ENCODE measurements at regions not wholly inside any gene's neighbourhood (a gene's known extent, or its start where the extent isn't known, plus 50 kb on each side); places are given as distances from the start of the nearest gene placed in this dataset.

- DNase-seq: no peak
- Histone ChIP-seq H3K4me3 (no peak overlapping the region), H3K9me3 (no peaks in the 10 kb centered on the region), H3K4me1 (no peaks in the 10 kb centered on the region), H3K27me3 (peaks cover 0 to 12% (median 0%) of the 10 kb centered on the region in 4 donors), H3K36me3 (no peaks in the 10 kb centered on the region), H3K27ac (no peak overlapping the region)
- intact Hi-C loops (cut with DNase I): no loop called here
- TF ChIP-seq POLR2A (IDR thresholded peaks at IDR 0.05) (no peak), CTCF (IDR thresholded peaks at IDR 0.05) (no peak)
- 48 to 58% methylated on average over 3 of the region's 3 CpGs for WGBS, 2 donors
Observed at GRCh38 chr10:125398270-125398669, 237.9 kb upstream of the CTBP2 start.

DNA sequence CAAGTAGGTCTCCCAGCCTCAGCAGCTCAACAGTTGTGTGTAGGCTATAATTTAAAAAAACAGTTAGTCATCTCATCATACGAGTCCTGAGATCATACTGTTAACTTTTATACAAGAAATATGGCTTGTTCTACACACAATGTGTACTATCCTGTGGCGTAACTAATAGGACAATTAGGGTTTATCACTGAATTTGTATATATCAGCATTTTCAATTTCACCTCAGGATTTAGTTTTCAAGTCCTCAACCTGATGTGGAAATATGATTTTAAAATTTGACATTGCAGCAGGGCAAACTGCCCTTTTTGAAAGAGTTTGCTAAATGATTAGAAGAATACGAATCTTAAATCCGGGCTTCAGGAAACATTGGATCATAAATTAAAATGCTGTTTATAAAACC, 237.2 kb upstream of the CTBP2 start:
- Histone ChIP-seq H3K4me3 (no peak overlapping the region), H3K9me3 (no peaks in the 10 kb centered on the region), H3K27me3 (peaks cover 0 to 12% (median 0%) of the 10 kb centered on the region in 4 donors), H3K4me1 (no peaks in the 10 kb centered on the region), H3K36me3 (no peaks in the 10 kb centered on the region), H3K27ac (no peak overlapping the region)
- intact Hi-C loops (cut with DNase I): no loop called here
- TF ChIP-seq CTCF (IDR thresholded peaks at IDR 0.05) (no peak), POLR2A (IDR thresholded peaks at IDR 0.05) (no peak)
- no peak for DNase-seq
- 72 to 79% methylated on average over 4 of the region's 4 CpGs for WGBS, 2 donors

DNA sequence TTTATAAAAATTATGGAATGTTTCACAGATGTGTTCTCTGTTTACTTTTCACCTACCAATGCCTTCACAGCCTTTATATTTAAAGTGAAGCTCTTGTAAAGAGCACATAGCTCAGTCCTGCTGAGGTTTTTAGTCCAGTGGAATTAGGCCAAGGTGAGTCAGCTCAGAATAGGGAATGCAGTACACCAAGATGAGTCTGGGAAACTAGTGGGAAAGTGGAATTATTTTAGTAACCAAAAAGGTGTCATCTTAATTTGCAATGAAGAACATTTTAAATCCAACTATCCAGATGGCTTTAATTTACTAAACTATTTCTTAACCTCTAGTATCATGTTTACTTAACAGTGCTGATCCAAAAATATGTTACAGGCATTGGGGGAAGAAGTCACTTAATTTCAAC, 236.3 kb upstream of the CTBP2 start:
- Histone ChIP-seq H3K27ac (no peak overlapping the region), H3K4me3 (no peak overlapping the region), H3K4me1 (no peaks in the 10 kb centered on the region), H3K27me3 (peaks cover 0 to 14% (median 0%) of the 10 kb centered on the region in 4 donors), H3K9me3 (no peaks in the 10 kb centered on the region), H3K36me3 (no peaks in the 10 kb centered on the region)
- DNase-seq: no peak
- TF ChIP-seq CTCF (IDR thresholded peaks at IDR 0.05): no peak
- TF ChIP-seq POLR2A (IDR thresholded peaks at IDR 0.05): no peak
- intact Hi-C loops (cut with DNase I): no loop called here

DNA sequence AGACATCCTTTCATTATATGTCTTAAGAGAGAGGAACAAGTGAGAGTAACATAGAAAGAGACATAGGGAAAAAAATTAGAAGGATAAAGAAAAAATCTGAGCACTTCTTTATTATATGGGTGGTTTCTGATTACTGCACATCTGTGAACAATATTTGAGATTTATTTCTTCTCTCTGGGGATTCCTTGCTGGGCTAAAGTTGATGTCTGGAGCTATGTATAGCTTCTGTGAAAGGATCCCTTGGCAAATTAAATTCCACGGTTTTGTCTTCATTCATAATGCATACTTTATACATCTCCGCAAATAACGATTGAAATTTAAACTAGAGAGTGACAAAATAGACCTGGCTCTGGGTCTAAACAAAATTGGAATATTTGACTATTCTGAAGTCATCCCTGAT, 232.2 kb upstream of the CTBP2 start:
- Histone ChIP-seq H3K27ac (no peak overlapping the region), H3K27me3 (peaks cover 0 to 6% (median 0%) of the 10 kb centered on the region in 4 donors), H3K4me1 (no peaks in the 10 kb centered on the region), H3K4me3 (no peak overlapping the region), H3K36me3 (no peaks in the 10 kb centered on the region), H3K9me3 (peaks cover 0 to 15% (median 12%) of the 10 kb centered on the region in 3 donors)
- no peak for DNase-seq
- intact Hi-C loops (cut with DNase I): no loop called here
- WGBS, 2 donors: 66 to 82% methylated on average over 3 of the region's 3 CpGs
- no peak for TF ChIP-seq CTCF (IDR thresholded peaks at IDR 0.05)
- no peak for TF ChIP-seq POLR2A (IDR thresholded peaks at IDR 0.05)

- peaks cover 0 to 6% (median 0%) of the 10 kb centered on the region in 4 donors for H3K27me3 ChIP-seq
- intact Hi-C loops (cut with DNase I): no loop called here
Observed at GRCh38 chr10:125392154-125392553, 231.8 kb upstream of the CTBP2 start.

More at GRCh38 chr10:125392154-125392553, 231.8 kb upstream of the CTBP2 start:
- H3K4me3 ChIP-seq: no peak overlapping the region
- TF ChIP-seq POLR2A (IDR thresholded peaks at IDR 0.05): no peak
- no peak for TF ChIP-seq CTCF (IDR thresholded peaks at IDR 0.05)
- no peaks in the 10 kb centered on the region for H3K4me1 ChIP-seq
- H3K27ac ChIP-seq: no peak overlapping the region
- WGBS, 2 donors: 78 to 84% methylated on average over 3 of the region's 3 CpGs
- peaks cover 0 to 15% (median 12%) of the 10 kb centered on the region in 3 donors for H3K9me3 ChIP-seq
- H3K36me3 ChIP-seq: no peaks in the 10 kb centered on the region
- no peak for DNase-seq

Measured in esophagus squamous epithelium (tissue), 5 donors.